Epithelial cell of prostate (primary cell): ENCODE measurements at regions not wholly inside any gene's neighbourhood (a gene's known extent, or its start where the extent isn't known, plus 50 kb on each side); places are given as distances from the start of the nearest gene placed in this dataset.
A peak's percentile ranks its signal among the peaks of the same experiment; 100 is the strongest.
"Not testable (repeated sequence)": the region's sequence is repeated elsewhere in the genome, so short reads cannot be mapped to it uniquely, and the experiment has no call there.

ENCODE experiments used
- DNase-seq: peaks from one replicate; pipeline ENCODE4 v3.0.0-alpha.2; 2011; ENCODE audit warnings: low read depth, low spot score
- H3K27ac ChIP-seq: fragments of 450-650 bp; 2 replicates; pipeline ENCODE4 v1.5.1; 2017; ENCODE audit warnings: mild to moderate bottlenecking

GRCh38 chr4:57314636-57315035 lies 204.5 kb upstream of the IGFBP7 start:
- no peak overlapping the region for H3K27ac ChIP-seq

GRCh38 chr4:57312296-57312695 lies 202.1 kb upstream of the IGFBP7 start:
- no peak for DNase-seq
- no peak overlapping the region for H3K27ac ChIP-seq

More at GRCh38 chr4:57314636-57315035, 204.5 kb upstream of the IGFBP7 start:
- no peak for DNase-seq

GRCh38 chr4:57309658-57310057 lies 199.5 kb upstream of the IGFBP7 start:
- no peak overlapping the region for H3K27ac ChIP-seq
- DNase-seq, result no peak

- no peak for DNase-seq
- no peak overlapping the region for H3K27ac ChIP-seq
These were observed 198.1 kb upstream of the IGFBP7 start for GRCh38 chr4:57308301-57308700.

GRCh38 chr4:57305836-57306235 lies 195.7 kb upstream of the IGFBP7 start:
- no peak for DNase-seq
- no peak overlapping the region for H3K27ac ChIP-seq

GRCh38 chr4:57303012-57303751 lies 193.0 kb upstream of the IGFBP7 start:
- no peak for DNase-seq
- H3K27ac ChIP-seq, result no peak overlapping the region

GRCh38 chr4:57300300-57300699 lies 190.1 kb upstream of the IGFBP7 start:
- H3K27ac ChIP-seq, DNase-seq: not testable (repeated sequence)

- no peak overlapping the region for H3K27ac ChIP-seq
- no peak for DNase-seq
These were observed 181.7 kb upstream of the IGFBP7 start for GRCh38 chr4:57291911-57292310.

GRCh38 chr4:57287687-57288604 lies 177.8 kb upstream of the IGFBP7 start:
- no peak for DNase-seq

GRCh38 chr4:57282933-57283310 lies 172.7 kb upstream of the IGFBP7 start:
- DNase-seq, result no peak
- no peak overlapping the region for H3K27ac ChIP-seq

More at GRCh38 chr4:57287687-57288604, 177.8 kb upstream of the IGFBP7 start:
- H3K27ac ChIP-seq, result no peak overlapping the region

- no peak overlapping the region for H3K27ac ChIP-seq
- no peak for DNase-seq
These were observed 170.3 kb upstream of the IGFBP7 start for GRCh38 chr4:57280481-57280880.

GRCh38 chr4:57278780-57279179 lies 168.6 kb upstream of the IGFBP7 start:
- no peak for DNase-seq
- H3K27ac ChIP-seq, result no peak overlapping the region

- H3K27ac ChIP-seq, result no peak overlapping the region
- no peak for DNase-seq
These were observed 163.9 kb upstream of the IGFBP7 start for GRCh38 chr4:57274082-57274481.

- no peak overlapping the region for H3K27ac ChIP-seq
- no peak for DNase-seq
These were observed 160.2 kb upstream of the IGFBP7 start for GRCh38 chr4:57270346-57270745.

- no peak overlapping the region for H3K27ac ChIP-seq
- DNase-seq, result no peak
These were observed 155.8 kb upstream of the IGFBP7 start for GRCh38 chr4:57265831-57266582.

GRCh38 chr4:57254754-57255153 lies 144.6 kb upstream of the IGFBP7 start:
- no peak for DNase-seq
- H3K27ac ChIP-seq, result no peak overlapping the region

GRCh38 chr4:57249083-57249482 lies 138.9 kb upstream of the IGFBP7 start:
- DNase-seq, result peak; percentile 44
- H3K27ac ChIP-seq, result no peak overlapping the region

GRCh38 chr4:57243076-57243475 lies 132.9 kb upstream of the IGFBP7 start:
- no peak for DNase-seq
- H3K27ac ChIP-seq, result no peak overlapping the region

- no peak overlapping the region for H3K27ac ChIP-seq
- DNase-seq, result no peak
These were observed 124.1 kb upstream of the IGFBP7 start for GRCh38 chr4:57234252-57234775.

GRCh38 chr4:57233386-57233785 lies 123.2 kb upstream of the IGFBP7 start:
- DNase-seq, result peak; percentile 29
- peak overlapping the region; percentile 9 for H3K27ac ChIP-seq
